ENCODE measurements at regions not wholly inside any gene's neighbourhood (a gene's known extent, or its start where the extent isn't known, plus 50 kb on each side); places are given as distances from the start of the nearest gene placed in this dataset.

- POLR2A ChIA-PET, result no interaction called here
- no peak overlapping the region for H2AFZ ChIP-seq (ENCODE audit: control insufficient read depth, low read depth, low read length)
- intact Hi-C loops (cut with micrococcal nuclease; ENCODE audit: unreplicated experiment), result loop anchor here (10.0 kb wide), 1 partner anchor 527 kb away; the partner anchor contains the start of gene MEX3C
- TF ChIP-seq USF1 (IDR thresholded peaks at IDR 0.05; ENCODE audit: borderline replicate concordance, extremely low read length, insufficient read depth, low read depth, low read length) (no peak), CBFB (IDR thresholded peaks at IDR 0.05; ENCODE audit: low read depth) (no peak), ZNF207 (IDR thresholded peaks at IDR 0.05; ENCODE audit: borderline replicate concordance) (no peak), SUZ12 (IDR thresholded peaks at IDR 0.05; ENCODE audit: unreplicated experiment) (no peak), POLR2A (IDR thresholded peaks at IDR 0.05; ENCODE audit: low read depth, low read length) (no peak), RFX5 (IDR thresholded peaks at IDR 0.05; ENCODE audit: low read depth, low read length) (no peak), MLLT1 (IDR thresholded peaks at IDR 0.05) (no peak), RAD51 (IDR thresholded peaks at IDR 0.05) (no peak), CUX1 (IDR thresholded peaks at IDR 0.05; ENCODE audit: insufficient replicate concordance, low read depth, low read length) (no peak), IRF4 (IDR thresholded peaks at IDR 0.05; ENCODE audit: low read depth, low read length) (no peak), SMARCA5 (IDR thresholded peaks at IDR 0.05) (no peak), E2F8 (IDR thresholded peaks at IDR 0.05; ENCODE audit: low read depth, partially characterized antibody) (no peak), ZZZ3 (IDR thresholded peaks at IDR 0.05; ENCODE audit: control insufficient read depth, insufficient read length, low read depth) (no peak), NR2F1 (conservative IDR thresholded peaks at IDR 0.05) (no peak), EGR1 (IDR thresholded peaks at IDR 0.05; ENCODE audit: borderline replicate concordance in 1 of 2, low read depth in 2 of 2, low read length in 2 of 2) (no peak)
These were observed 524.5 kb upstream of the MEX3C start for GRCh38 chr18:51721996-51722395.

More at GRCh38 chr18:51721996-51722395, 524.5 kb upstream of the MEX3C start:
- H3K4me3 ChIP-seq, result no peak overlapping the region
- no peak for FAIRE-seq
- ChIA-PET RAD21 (ENCODE audit: unreplicated experiment) (interaction anchor here (1.2 to 1.4 kb wide), 2 partner anchors 16 to 54 kb away, joined by 4 to 7 read pairs; no protein-coding TSS in a partner anchor), SMC1A (ENCODE audit: uncharacterized antibody, unreplicated experiment) (interaction anchor here (1.0 to 1.9 kb wide), 3 partner anchors 14 to 53 kb away, joined by 3 to 12 read pairs (median 5); no protein-coding TSS in a partner anchor), CTCF (interaction anchor here (0.9 to 1.1 kb wide), 2 partner anchors 53 to 567 kb away, joined by 3 to 4 read pairs; no protein-coding TSS in a partner anchor)
- H4K20me1 ChIP-seq (ENCODE audit: control insufficient read depth, insufficient read depth), result no peaks in the 10 kb centered on the region
- H3K36me3 ChIP-seq (ENCODE audit: control insufficient read depth in 2 of 2, insufficient read depth in 2 of 2, low read length in 1 of 2), result no peaks in the 10 kb centered on the region
- no peak overlapping the region for H3K4me2 ChIP-seq (ENCODE audit: control insufficient read depth, insufficient read depth)
- no peak overlapping the region for H3K27ac ChIP-seq (ENCODE audit: control insufficient read depth, insufficient read depth)
- no peak overlapping the region for H3K9ac ChIP-seq (ENCODE audit: control insufficient read depth, insufficient read depth, low read length)
- in situ Hi-C loops (cut with MboI), result no loop called here
- DNase-seq (ENCODE audit: low read depth, low spot score), result no peak
- H3K79me2 ChIP-seq (ENCODE audit: control insufficient read depth, insufficient read depth, low read length), result no peaks in the 10 kb centered on the region
- H3K9me3 ChIP-seq (replicated peaks; ENCODE audit: control insufficient read depth, insufficient read depth, low read length), result no peaks in the 10 kb centered on the region; the same call in 2 of the 3 replicates
- WGBS (ENCODE audit: insufficient coverage, insufficient replicate concordance, low lambda C conversion rate, missing lambda C conversion rate), result 55% methylated on average over 2 of the region's 2 CpGs
- H3K4me1 ChIP-seq (ENCODE audit: control insufficient read depth, insufficient read depth, low read length), result peaks cover 21% of the 10 kb centered on the region
- no peaks in the 10 kb centered on the region; a peak in 1 of 4 replicates for H3K27me3 ChIP-seq (replicated peaks in 1 of 2; ENCODE audit: control insufficient read depth in 2 of 2, insufficient read depth in 2 of 2, low read length in 1 of 2)
- ATAC-seq, result no peak
- no TSS peak for BruUV-seq (replicated peaks)

All from GM12878 (cell line).